Caco-2 (cell line): ENCODE measurements at regions not wholly inside any gene's neighbourhood (a gene's known extent, or its start where the extent isn't known, plus 50 kb on each side); places are given as distances from the start of the nearest gene placed in this dataset.

Experiments
- BruUV-seq: library from RNA; stranded (reverse); fragments of 400-500 nt; replicated peaks from 2 replicates; lab custom pipeline; 2021; lab: Mats Ljungman, UMichigan
- CTCF ChIA-PET: fragments of 300-600 bp; sonication (Branson Sonifier 250); formaldehyde crosslinking; loops from one replicate; lab custom pipeline; 2022; ENCODE audit warnings: antibody characterized with exemption; lab: Charles Lee
- POLR2A ChIA-PET: fragments of 300-600 bp; sonication (Branson Sonifier 250); formaldehyde crosslinking; loops from one replicate; lab custom pipeline; 2022; ENCODE audit warnings: antibody characterized with exemption; lab: Charles Lee
- DNase-seq, 2 experiments: peaks; one replicate each; pipeline versions ENCODE4 v3.0.0 to v3.0.0-alpha.2; 2020 to 2022
- H3K27me3 ChIP-seq: replicated peaks from 2 replicates; pipeline ENCODE4 v1.6.0; 2011; ENCODE audit warnings: low read length; ENCODE audit not compliant: control insufficient read depth, insufficient read depth
- H3K36me3 ChIP-seq: 2 replicates; pipeline ENCODE4 v1.5.1; 2011; ENCODE audit warnings: low read length; ENCODE audit not compliant: control insufficient read depth, insufficient read depth
- H3K4me1 ChIP-seq: fragments of 250-450 bp; sonication (Bioruptor Pico); 2 replicates; pipeline ENCODE4 v1.5.1; 2020; ENCODE audit warnings: mild to moderate bottlenecking
- H3K4me3 ChIP-seq: 2 replicates; pipeline ENCODE4 v1.5.1; 2011; ENCODE audit warnings: low read depth, mild to moderate bottlenecking, control low read depth, low read length
- H3K9me3 ChIP-seq: fragments of 250-450 bp; sonication (Bioruptor Pico); 2 replicates; pipeline ENCODE4 v1.5.1; 2020; ENCODE audit warnings: mild to moderate bottlenecking, moderate library complexity
- H3K27ac Mint-ChIP-seq: one replicate; pipeline ENCODE4 v1.8.0; 2022; ENCODE audit warnings: mixed read lengths; ENCODE audit not compliant: unreplicated experiment
- H3K27me3 Mint-ChIP-seq: one replicate; pipeline ENCODE4 v1.8.0; 2022; ENCODE audit warnings: mixed read lengths; ENCODE audit not compliant: insufficient read depth, unreplicated experiment
- H3K36me3 Mint-ChIP-seq: one replicate; pipeline ENCODE4 v1.8.0; 2022; ENCODE audit warnings: mild to moderate bottlenecking, mixed read lengths; ENCODE audit not compliant: insufficient read depth, unreplicated experiment
- H3K4me1 Mint-ChIP-seq: one replicate; pipeline ENCODE4 v1.8.0; 2022; ENCODE audit warnings: low read depth, mixed read lengths; ENCODE audit not compliant: unreplicated experiment
- H3K4me3 Mint-ChIP-seq: one replicate; pipeline ENCODE4 v1.8.0; 2022; ENCODE audit warnings: mild to moderate bottlenecking, moderate library complexity, mixed read lengths; ENCODE audit not compliant: unreplicated experiment
- H3K9me3 Mint-ChIP-seq: one replicate; pipeline ENCODE4 v1.8.0; 2022; ENCODE audit warnings: mixed read lengths; ENCODE audit not compliant: unreplicated experiment
- intact Hi-C: fragments of 100-400 bp; cut with micrococcal nuclease; formaldehyde crosslinking; loops from one replicate; pipeline ENCODE4 v1.10.0; 2022; ENCODE audit not compliant: unreplicated experiment
- TF ChIP-seq, protein P1 (sequence below), 2 experiments: fragments of 200-600 bp in 1 of 2; IDR thresholded peaks; 1 replicate in 1 of 2; 2 replicates in 1 of 2; pipeline versions ENCODE4 v1.5.1 to v1.8.0; 2011 to 2022; ENCODE audit warnings: antibody characterized with exemption in 1 of 2, control low read depth in 1 of 2, inconsistent platforms in 1 of 2, low read depth in 1 of 2, low read length in 1 of 2, mild to moderate bottlenecking in 1 of 2, moderate library complexity in 1 of 2; ENCODE audit not compliant: insufficient read depth in 1 of 2, severe bottlenecking in 1 of 2, unreplicated experiment in 1 of 2

DNA sequence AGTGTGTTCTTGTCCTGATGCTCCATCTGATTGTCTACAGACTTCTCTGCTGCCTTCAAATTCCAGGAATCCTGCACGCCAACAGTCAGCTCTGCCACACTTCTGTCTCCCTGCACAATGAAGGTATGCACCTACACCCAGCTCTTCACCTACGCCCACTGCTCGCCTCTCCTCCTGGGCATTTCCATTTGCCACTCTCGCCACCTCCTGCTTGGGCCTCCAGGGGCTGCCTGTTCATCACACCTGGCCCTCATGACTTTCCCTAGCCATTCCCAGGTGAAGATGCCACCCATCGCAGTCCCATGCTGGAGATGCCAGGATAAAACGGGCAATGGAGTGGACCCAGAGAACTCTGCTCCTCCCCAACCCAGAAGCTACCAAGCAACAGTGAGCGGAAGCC lies 96.5 kb upstream of the ATP1A1 start:
- no peak for DNase-seq
- no peaks in the 10 kb centered on the region for H3K9me3 Mint-ChIP-seq
- H3K36me3 Mint-ChIP-seq: no peaks in the 10 kb centered on the region
- Histone ChIP-seq H3K9me3 (no peaks in the 10 kb centered on the region), H3K36me3 (no peaks in the 10 kb centered on the region), H3K27me3 (no peaks in the 10 kb centered on the region), H3K4me3 (no peak overlapping the region), H3K4me1 (no peaks in the 10 kb centered on the region)
- CTCF ChIA-PET: no interaction called here
- POLR2A ChIA-PET: no interaction called here
- H3K27ac Mint-ChIP-seq: no peak overlapping the region
- BruUV-seq: no TSS peak
- TF ChIP-seq, protein P1, sequence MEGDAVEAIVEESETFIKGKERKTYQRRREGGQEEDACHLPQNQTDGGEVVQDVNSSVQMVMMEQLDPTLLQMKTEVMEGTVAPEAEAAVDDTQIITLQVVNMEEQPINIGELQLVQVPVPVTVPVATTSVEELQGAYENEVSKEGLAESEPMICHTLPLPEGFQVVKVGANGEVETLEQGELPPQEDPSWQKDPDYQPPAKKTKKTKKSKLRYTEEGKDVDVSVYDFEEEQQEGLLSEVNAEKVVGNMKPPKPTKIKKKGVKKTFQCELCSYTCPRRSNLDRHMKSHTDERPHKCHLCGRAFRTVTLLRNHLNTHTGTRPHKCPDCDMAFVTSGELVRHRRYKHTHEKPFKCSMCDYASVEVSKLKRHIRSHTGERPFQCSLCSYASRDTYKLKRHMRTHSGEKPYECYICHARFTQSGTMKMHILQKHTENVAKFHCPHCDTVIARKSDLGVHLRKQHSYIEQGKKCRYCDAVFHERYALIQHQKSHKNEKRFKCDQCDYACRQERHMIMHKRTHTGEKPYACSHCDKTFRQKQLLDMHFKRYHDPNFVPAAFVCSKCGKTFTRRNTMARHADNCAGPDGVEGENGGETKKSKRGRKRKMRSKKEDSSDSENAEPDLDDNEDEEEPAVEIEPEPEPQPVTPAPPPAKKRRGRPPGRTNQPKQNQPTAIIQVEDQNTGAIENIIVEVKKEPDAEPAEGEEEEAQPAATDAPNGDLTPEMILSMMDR (IDR thresholded peaks at IDR 0.05; ENCODE audit: insufficient read depth in 1 of 2, low read depth in 1 of 2, low read length in 1 of 2, severe bottlenecking in 1 of 2, unreplicated experiment in 1 of 2): no peak
- H3K4me1 Mint-ChIP-seq: peaks cover 11% of the 10 kb centered on the region
- no peaks in the 10 kb centered on the region for H3K27me3 Mint-ChIP-seq
- H3K4me3 Mint-ChIP-seq: no peak overlapping the region
- intact Hi-C loops: no loop called here

DNA sequence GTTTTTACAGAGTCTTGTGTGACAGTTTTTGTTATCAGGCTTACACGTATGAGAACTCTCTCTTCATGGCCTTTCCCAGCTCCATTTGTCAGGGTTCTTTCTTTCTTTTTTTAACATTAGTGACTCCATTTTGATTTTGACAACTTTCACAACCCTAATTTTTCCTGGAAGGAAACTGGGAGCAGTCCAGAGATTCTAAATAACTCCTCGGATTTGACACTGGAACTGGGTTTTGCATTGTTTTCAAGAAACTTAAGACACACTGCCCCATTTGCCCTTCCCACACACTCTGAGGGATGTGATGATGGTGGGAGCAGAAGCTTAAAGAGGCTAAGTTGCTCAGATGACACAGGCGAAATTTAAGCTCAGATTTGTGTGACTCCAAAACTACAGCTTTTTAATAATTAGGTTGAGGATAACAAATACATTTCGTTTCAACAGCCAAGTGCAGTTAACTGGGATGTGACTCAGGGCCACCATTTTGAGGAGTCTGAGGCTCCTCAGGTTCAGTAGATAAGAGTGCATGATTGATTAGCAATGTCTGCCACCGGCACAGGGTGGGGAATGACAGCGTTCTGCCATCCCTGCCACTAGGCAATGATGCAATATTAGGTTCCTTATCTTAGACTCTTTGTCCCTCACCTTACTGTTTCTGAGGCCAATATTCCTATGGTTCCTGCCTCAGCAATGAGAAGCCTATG lies 95.1 kb upstream of the ATP1A1 start:
- H3K27ac Mint-ChIP-seq: no peak overlapping the region
- H3K27me3 Mint-ChIP-seq: no peaks in the 10 kb centered on the region
- POLR2A ChIA-PET: no interaction called here
- H3K4me1 Mint-ChIP-seq: peaks cover 10% of the 10 kb centered on the region
- Histone ChIP-seq H3K27me3 (no peaks in the 10 kb centered on the region), H3K9me3 (no peaks in the 10 kb centered on the region), H3K36me3 (no peaks in the 10 kb centered on the region), H3K4me3 (no peak overlapping the region), H3K4me1 (no peaks in the 10 kb centered on the region)
- no peak for DNase-seq
- no peaks in the 10 kb centered on the region for H3K36me3 Mint-ChIP-seq
- no peaks in the 10 kb centered on the region for H3K9me3 Mint-ChIP-seq
- BruUV-seq: no TSS peak
- intact Hi-C loops: no loop called here
- no peak overlapping the region for H3K4me3 Mint-ChIP-seq
- TF ChIP-seq, protein P1 (IDR thresholded peaks at IDR 0.05; ENCODE audit: insufficient read depth in 1 of 2, low read depth in 1 of 2, low read length in 1 of 2, severe bottlenecking in 1 of 2, unreplicated experiment in 1 of 2): no peak
- CTCF ChIA-PET: no interaction called here

DNA sequence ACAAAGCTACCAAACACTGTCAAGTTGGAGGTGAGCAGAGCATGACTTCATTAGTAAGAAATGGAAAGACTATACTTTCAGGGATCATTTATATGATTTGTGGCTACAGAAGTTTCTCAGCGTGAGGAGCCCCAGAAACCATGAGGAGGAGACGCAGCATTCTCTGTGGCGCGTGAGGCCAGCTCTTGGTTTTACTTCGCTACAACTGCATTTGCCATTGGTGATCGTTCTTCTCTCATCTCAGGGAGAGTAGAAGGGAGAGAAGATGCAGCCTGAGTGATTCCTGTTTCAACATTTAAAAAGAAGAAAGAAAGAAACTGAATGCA lies 94.5 kb upstream of the ATP1A1 start:
- Mint-ChIP-seq H3K27ac (no peak overlapping the region), H3K9me3 (no peaks in the 10 kb centered on the region), H3K4me1 (peaks cover 5% of the 10 kb centered on the region), H3K36me3 (no peaks in the 10 kb centered on the region), H3K4me3 (no peak overlapping the region), H3K27me3 (no peaks in the 10 kb centered on the region)
- intact Hi-C loops: no loop called here
- Histone ChIP-seq H3K4me1 (no peaks in the 10 kb centered on the region), H3K4me3 (no peak overlapping the region), H3K36me3 (no peaks in the 10 kb centered on the region), H3K9me3 (no peaks in the 10 kb centered on the region), H3K27me3 (no peaks in the 10 kb centered on the region)
- CTCF ChIA-PET: no interaction called here
- no peak for DNase-seq
- BruUV-seq: no TSS peak
- POLR2A ChIA-PET: no interaction called here
- TF ChIP-seq, protein P1 (IDR thresholded peaks at IDR 0.05; ENCODE audit: insufficient read depth in 1 of 2, low read depth in 1 of 2, low read length in 1 of 2, severe bottlenecking in 1 of 2, unreplicated experiment in 1 of 2): no peak
